ENCODE measurements at regions not wholly inside any gene's neighbourhood (a gene's known extent, or its start where the extent isn't known, plus 50 kb on each side); places are given as distances from the start of the nearest gene placed in this dataset.

DNA sequence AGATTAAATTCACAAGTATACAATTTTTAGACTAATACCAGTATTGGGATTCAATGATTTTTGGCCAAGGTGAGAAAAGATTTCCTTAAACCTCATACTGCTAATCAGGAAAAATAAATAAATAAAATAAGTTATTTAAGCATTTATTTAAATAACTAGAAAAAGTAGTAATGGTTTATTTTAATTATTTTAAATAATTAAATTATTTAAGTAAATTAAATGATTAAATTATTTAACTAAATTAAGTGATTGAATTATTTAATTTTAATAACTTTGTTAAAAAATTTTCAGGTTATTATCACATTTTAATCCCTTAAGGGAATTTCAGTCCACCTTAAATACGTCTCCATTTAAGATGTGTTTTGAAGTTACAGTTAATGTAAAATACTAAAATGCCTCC is 1831.5 kb upstream of the MIR17HG start:
- H3K27ac Mint-ChIP-seq = no peak overlapping the region
- Histone ChIP-seq H3K4me1 (ENCODE audit: insufficient read depth) (peaks cover 25% of the 10 kb centered on the region), H3K36me3 (ENCODE audit: insufficient read depth) (no peaks in the 10 kb centered on the region), H3K9me2 (ENCODE audit: insufficient read depth) (no peaks in the 10 kb centered on the region), H2AFZ (no peak overlapping the region), H3K4me2 (no peak overlapping the region), H3K27me3 (ENCODE audit: insufficient read depth) (no peaks in the 10 kb centered on the region), H3K27ac (ENCODE audit: low read depth) (no peak overlapping the region; the same call in 1 of the 2 replicates), H3F3A (replicated peaks; ENCODE audit: low read depth) (no peaks in the 10 kb centered on the region), H3K4me3 (no peak overlapping the region), H3K79me2 (replicated peaks; ENCODE audit: insufficient read depth) (no peaks in the 10 kb centered on the region), H4K20me1 (replicated peaks; ENCODE audit: insufficient read depth) (no peaks in the 10 kb centered on the region)
- no peak for ATAC-seq
- peaks cover 34% of the 10 kb centered on the region for H3K36me3 Mint-ChIP-seq (ENCODE audit: low read depth)
- H3K4me3 Mint-ChIP-seq = no peak overlapping the region
- TF ChIP-seq STAT1 (IDR thresholded peaks at IDR 0.05; ENCODE audit: unreplicated experiment) = no peak
- peaks cover 21% of the 10 kb centered on the region; the same call in 2 of the 3 replicates for H3K9me3 Mint-ChIP-seq
- no peaks in the 10 kb centered on the region for H3K27me3 Mint-ChIP-seq (ENCODE audit: insufficient read depth, low read depth, poor library complexity)
- no peak for DNase-seq (ENCODE audit: low spot score)
- peaks cover 47% of the 10 kb centered on the region for H3K4me1 Mint-ChIP-seq

DNA sequence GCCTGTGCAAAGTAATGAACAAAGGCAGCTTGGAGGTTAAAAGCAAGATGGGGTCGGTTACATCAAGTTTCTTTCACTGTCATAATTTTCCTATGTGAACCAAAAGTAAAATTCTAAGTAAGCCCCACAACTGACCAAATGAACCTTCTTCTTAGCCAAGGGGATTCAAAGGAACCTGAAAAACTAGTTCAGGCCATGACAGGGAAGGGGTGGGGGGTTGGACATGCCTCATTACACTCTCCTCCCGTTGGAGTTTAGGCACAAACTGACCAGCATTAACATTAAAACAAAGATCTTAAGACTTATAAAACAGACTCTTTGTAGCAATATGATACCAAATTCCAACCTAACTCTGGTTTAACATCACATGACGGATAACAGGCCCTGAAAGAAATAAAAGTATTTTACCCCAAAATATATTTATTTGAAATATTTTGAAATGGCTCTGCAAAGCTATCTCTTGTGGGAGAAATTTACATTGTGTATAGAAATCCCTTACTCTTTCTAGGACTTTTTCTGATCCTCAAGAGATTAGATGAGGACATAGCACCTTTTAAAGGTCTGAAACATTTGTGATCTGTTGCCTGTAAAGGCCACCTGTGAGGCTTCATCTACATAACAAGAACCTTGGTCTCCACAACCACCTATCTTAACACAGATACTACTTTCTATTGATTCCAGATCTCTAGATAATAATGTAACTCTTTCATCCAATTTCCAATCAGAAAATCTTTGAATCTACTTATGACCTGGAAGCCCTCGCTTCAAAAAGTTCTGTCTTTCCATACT is 1829.0 kb upstream of the MIR17HG start:
- Mint-ChIP-seq H3K27me3 (ENCODE audit: insufficient read depth, low read depth, poor library complexity) (no peaks in the 10 kb centered on the region), H3K9me3 (peaks cover 17% of the 10 kb centered on the region; the same call in 2 of the 3 replicates), H3K27ac (peak overlapping the region; percentile 72; the same call in 1 of the 2 replicates), H3K4me3 (no peak overlapping the region; the same call in 2 of the 3 replicates), H3K36me3 (ENCODE audit: low read depth) (peaks cover 30% of the 10 kb centered on the region), H3K4me1 (peaks cover 45% of the 10 kb centered on the region)
- Histone ChIP-seq H3K79me2 (replicated peaks; ENCODE audit: insufficient read depth) (no peaks in the 10 kb centered on the region), H3K4me3 (no peak overlapping the region), H3K36me3 (ENCODE audit: insufficient read depth) (no peaks in the 10 kb centered on the region), H3K27ac (ENCODE audit: low read depth) (0 out of 2 replicates have a peak overlapping the region, but pooled peaks have one; percentile 2), H3K4me2 (peak overlapping the region; percentile 23; the same call in 1 of the 2 replicates), H2AFZ (no peak overlapping the region), H3K27me3 (ENCODE audit: insufficient read depth) (no peaks in the 10 kb centered on the region), H3K9me2 (ENCODE audit: insufficient read depth) (no peaks in the 10 kb centered on the region), H3F3A (replicated peaks; ENCODE audit: low read depth) (no peaks in the 10 kb centered on the region), H4K20me1 (replicated peaks; ENCODE audit: insufficient read depth) (no peaks in the 10 kb centered on the region), H3K4me1 (ENCODE audit: insufficient read depth) (peaks cover 24% of the 10 kb centered on the region)
- ATAC-seq (peak; percentile 78), DNase-seq (ENCODE audit: low spot score) (peak; percentile 33)
- TF ChIP-seq, protein P1, sequence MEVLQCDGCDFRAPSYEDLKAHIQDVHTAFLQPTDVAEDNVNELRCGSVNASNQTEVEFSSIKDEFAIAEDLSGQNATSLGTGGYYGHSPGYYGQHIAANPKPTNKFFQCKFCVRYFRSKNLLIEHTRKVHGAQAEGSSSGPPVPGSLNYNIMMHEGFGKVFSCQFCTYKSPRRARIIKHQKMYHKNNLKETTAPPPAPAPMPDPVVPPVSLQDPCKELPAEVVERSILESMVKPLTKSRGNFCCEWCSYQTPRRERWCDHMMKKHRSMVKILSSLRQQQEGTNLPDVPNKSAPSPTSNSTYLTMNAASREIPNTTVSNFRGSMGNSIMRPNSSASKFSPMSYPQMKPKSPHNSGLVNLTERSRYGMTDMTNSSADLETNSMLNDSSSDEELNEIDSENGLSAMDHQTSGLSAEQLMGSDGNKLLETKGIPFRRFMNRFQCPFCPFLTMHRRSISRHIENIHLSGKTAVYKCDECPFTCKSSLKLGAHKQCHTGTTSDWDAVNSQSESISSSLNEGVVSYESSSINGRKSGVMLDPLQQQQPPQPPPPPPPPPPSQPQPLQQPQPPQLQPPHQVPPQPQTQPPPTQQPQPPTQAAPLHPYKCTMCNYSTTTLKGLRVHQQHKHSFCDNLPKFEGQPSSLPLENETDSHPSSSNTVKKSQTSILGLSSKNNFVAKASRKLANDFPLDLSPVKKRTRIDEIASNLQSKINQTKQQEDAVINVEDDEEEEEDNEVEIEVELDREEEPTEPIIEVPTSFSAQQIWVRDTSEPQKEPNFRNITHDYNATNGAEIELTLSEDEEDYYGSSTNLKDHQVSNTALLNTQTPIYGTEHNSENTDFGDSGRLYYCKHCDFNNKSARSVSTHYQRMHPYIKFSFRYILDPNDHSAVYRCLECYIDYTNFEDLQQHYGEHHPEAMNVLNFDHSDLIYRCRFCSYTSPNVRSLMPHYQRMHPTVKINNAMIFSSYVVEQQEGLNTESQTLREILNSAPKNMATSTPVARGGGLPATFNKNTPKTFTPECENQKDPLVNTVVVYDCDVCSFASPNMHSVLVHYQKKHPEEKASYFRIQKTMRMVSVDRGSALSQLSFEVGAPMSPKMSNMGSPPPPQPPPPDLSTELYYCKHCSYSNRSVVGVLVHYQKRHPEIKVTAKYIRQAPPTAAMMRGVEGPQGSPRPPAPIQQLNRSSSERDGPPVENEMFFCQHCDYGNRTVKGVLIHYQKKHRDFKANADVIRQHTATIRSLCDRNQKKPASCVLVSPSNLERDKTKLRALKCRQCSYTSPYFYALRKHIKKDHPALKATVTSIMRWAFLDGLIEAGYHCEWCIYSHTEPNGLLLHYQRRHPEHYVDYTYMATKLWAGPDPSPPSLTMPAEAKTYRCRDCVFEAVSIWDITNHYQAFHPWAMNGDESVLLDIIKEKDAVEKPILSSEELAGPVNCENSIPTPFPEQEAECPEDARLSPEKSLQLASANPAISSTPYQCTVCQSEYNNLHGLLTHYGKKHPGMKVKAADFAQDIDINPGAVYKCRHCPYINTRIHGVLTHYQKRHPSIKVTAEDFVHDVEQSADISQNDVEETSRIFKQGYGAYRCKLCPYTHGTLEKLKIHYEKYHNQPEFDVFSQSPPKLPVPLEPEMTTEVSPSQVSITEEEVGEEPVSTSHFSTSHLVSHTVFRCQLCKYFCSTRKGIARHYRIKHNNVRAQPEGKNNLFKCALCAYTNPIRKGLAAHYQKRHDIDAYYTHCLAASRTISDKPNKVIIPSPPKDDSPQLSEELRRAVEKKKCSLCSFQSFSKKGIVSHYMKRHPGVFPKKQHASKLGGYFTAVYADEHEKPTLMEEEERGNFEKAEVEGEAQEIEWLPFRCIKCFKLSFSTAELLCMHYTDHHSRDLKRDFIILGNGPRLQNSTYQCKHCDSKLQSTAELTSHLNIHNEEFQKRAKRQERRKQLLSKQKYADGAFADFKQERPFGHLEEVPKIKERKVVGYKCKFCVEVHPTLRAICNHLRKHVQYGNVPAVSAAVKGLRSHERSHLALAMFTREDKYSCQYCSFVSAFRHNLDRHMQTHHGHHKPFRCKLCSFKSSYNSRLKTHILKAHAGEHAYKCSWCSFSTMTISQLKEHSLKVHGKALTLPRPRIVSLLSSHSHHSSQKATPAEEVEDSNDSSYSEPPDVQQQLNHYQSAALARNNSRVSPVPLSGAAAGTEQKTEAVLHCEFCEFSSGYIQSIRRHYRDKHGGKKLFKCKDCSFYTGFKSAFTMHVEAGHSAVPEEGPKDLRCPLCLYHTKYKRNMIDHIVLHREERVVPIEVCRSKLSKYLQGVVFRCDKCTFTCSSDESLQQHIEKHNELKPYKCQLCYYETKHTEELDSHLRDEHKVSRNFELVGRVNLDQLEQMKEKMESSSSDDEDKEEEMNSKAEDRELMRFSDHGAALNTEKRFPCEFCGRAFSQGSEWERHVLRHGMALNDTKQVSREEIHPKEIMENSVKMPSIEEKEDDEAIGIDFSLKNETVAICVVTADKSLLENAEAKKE (CRISPR knock-in tag; IDR thresholded peaks at IDR 0.05) = peak; percentile 55
- no peak for TF ChIP-seq NANOG (IDR thresholded peaks at IDR 0.05; ENCODE audit: borderline replicate concordance)

Measured in GM23338 (cell line).